ENCODE measurements at regions not wholly inside any gene's neighbourhood (a gene's known extent, or its start where the extent isn't known, plus 50 kb on each side); places are given as distances from the start of the nearest gene placed in this dataset.

DNA sequence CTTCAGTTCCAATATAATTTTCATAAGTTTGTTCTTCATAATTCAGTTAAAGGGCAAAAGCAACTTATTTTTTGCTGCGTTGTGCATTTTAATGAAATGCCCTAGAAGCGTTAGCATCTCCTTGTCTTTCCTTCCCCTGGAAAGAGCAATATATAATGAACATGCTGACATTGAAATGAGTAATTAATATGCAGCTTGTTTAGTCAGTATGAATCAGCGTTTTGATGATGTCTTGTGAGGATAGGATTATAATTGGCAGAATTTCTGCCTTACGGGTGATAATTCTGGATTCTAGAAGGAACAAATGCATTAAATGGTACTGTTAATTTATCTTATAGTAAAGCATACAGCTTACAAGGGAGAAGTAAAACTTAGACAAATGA, 152.3 kb upstream of the MMADHC start:
- Histone ChIP-seq H3K79me2 (ENCODE audit: insufficient read depth, low read length) (no peaks in the 10 kb centered on the region), H3K27me3 (ENCODE audit: insufficient read depth, low read length) (no peaks in the 10 kb centered on the region), H3K9me2 (ENCODE audit: insufficient read depth) (no peaks in the 10 kb centered on the region), H3K4me2 (ENCODE audit: low read length) (no peak overlapping the region), H4K20me1 (ENCODE audit: insufficient read depth) (no peaks in the 10 kb centered on the region), H3K27ac (ENCODE audit: low read depth, low read length) (no peak overlapping the region), H2AFZ (ENCODE audit: low read depth, low read length, poor library complexity, severe bottlenecking) (no peak overlapping the region), H3K36me3 (ENCODE audit: control insufficient read depth in 1 of 2, insufficient read depth in 2 of 2, low read length in 2 of 2) (no peaks in the 10 kb centered on the region), H3K9me3 (ENCODE audit: control insufficient read depth in 1 of 2, insufficient read depth in 1 of 2, low read depth in 1 of 2, low read length in 2 of 2) (no peaks in the 10 kb centered on the region), H3K9ac (ENCODE audit: low read length) (no peak overlapping the region), H3K4me3 (replicated peaks in 1 of 2; ENCODE audit: low read depth in 1 of 2, low read length in 2 of 2) (no peak overlapping the region), H3K4me1 (ENCODE audit: control insufficient read depth in 1 of 2, insufficient read depth in 2 of 2, low read length in 2 of 2) (no peaks in the 10 kb centered on the region; a peak in 1 of 4 replicates)
- POLR2A ChIA-PET: no interaction called here
- intact Hi-C loops (cut with micrococcal nuclease): no loop called here
- TF ChIP-seq POLR2A (IDR thresholded peaks at IDR 0.05; ENCODE audit: borderline replicate concordance, extremely low read depth, insufficient read depth, insufficient read length) (no peak), ZNF274 (IDR thresholded peaks at IDR 0.05; ENCODE audit: low read depth, low read length) (no peak), CEBPB (IDR thresholded peaks at IDR 0.05; ENCODE audit: low read depth) (no peak), EZH2 (IDR thresholded peaks at IDR 0.05) (no peak), CBX3 (IDR thresholded peaks at IDR 0.05; ENCODE audit: low read depth) (no peak), RAD21 (IDR thresholded peaks at IDR 0.05; ENCODE audit: low read depth) (no peak), YY1 (IDR thresholded peaks at IDR 0.05; ENCODE audit: extremely low read depth, insufficient replicate concordance, low read depth, low read length) (no peak), FOSL1 (IDR thresholded peaks at IDR 0.05; ENCODE audit: low read depth) (no peak), TCF7L2 (IDR thresholded peaks at IDR 0.05; ENCODE audit: borderline replicate concordance, extremely low read depth, insufficient read depth, insufficient read length) (no peak), ELF1 (IDR thresholded peaks at IDR 0.05; ENCODE audit: borderline replicate concordance, low read depth) (no peak)
- TF ChIP-seq, protein P1, sequence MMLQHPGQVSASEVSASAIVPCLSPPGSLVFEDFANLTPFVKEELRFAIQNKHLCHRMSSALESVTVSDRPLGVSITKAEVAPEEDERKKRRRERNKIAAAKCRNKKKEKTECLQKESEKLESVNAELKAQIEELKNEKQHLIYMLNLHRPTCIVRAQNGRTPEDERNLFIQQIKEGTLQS (IDR thresholded peaks at IDR 0.05): no peak
- TF ChIP-seq, protein P2, sequence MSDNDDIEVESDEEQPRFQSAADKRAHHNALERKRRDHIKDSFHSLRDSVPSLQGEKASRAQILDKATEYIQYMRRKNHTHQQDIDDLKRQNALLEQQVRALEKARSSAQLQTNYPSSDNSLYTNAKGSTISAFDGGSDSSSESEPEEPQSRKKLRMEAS (IDR thresholded peaks at IDR 0.05): no peak
- TF ChIP-seq, protein P3, sequence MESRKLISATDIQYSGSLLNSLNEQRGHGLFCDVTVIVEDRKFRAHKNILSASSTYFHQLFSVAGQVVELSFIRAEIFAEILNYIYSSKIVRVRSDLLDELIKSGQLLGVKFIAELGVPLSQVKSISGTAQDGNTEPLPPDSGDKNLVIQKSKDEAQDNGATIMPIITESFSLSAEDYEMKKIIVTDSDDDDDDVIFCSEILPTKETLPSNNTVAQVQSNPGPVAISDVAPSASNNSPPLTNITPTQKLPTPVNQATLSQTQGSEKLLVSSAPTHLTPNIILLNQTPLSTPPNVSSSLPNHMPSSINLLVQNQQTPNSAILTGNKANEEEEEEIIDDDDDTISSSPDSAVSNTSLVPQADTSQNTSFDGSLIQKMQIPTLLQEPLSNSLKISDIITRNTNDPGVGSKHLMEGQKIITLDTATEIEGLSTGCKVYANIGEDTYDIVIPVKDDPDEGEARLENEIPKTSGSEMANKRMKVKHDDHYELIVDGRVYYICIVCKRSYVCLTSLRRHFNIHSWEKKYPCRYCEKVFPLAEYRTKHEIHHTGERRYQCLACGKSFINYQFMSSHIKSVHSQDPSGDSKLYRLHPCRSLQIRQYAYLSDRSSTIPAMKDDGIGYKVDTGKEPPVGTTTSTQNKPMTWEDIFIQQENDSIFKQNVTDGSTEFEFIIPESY (IDR thresholded peaks at IDR 0.05; ENCODE audit: extremely low read depth, insufficient replicate concordance, low read length): no peak
- DNase-seq (ENCODE audit: low read depth, low spot score) (no peak), ATAC-seq (no peak)
- no TSS peak for BruUV-seq (replicated peaks)
- RAD21 ChIA-PET (ENCODE audit: low non-redundant PET in 1 of 2, low total read pairs in 2 of 2, uncharacterized antibody in 2 of 2, unreplicated experiment in 2 of 2): no interaction called here
- CTCF ChIA-PET: no interaction called here
